ENCODE measurements at regions not wholly inside any gene's neighbourhood (a gene's known extent, or its start where the extent isn't known, plus 50 kb on each side); places are given as distances from the start of the nearest gene placed in this dataset.

DNA sequence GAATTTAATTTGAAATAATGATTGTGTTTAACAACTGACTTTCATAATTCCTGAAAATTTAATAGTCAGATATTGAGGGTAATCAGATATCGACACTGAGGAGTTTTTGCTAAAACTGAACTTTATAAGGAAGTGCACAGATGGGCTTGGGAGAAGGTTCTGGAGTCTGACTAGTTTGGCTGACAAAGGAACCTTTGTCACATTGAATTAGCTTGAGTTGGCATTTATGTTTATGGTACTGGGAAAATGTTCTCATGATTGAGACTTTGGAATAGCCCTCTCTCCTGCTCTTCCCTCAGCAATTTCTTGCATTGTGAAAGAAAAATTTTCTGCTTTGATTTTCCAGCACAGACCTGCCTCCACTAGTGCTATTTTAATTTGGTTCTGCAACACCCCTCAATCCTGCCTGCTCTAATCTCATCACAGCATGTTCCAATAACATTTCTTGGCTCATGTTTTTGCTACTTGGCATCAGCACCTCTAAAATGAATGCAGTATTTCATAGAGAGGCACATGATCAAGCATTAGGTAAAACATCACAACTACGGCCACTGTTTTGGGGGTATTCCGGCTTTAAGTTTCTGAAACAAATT is 133.9 kb upstream of the FSHR start (continued):
- TF ChIP-seq EED (IDR thresholded peaks at IDR 0.05; ENCODE audit: low read depth) (no peak), MTA2 (IDR thresholded peaks at IDR 0.05; ENCODE audit: low read depth) (no peak), TAF1 (IDR thresholded peaks at IDR 0.05; ENCODE audit: borderline replicate concordance, low read depth, low read length) (no peak)

DNA sequence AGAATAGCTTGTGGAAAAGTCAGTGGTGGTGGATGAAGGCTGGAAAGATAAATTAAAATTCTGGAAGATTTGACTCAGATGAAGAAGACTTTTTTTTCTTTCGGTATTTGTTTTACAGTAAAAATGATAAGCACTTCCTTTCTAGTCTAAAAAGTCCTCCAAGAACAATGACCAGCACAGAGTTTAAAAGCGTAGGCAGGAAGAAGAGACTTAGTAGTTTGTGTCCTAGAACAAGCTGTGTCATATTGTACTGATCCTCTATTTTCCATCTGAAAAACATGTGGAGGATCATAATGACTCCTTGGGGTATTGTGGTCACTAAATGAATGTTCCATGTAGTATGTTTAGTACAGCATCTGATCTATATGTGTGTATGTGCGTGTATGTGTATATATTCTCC is 132.4 kb upstream of the FSHR start:
- Histone ChIP-seq H3K79me2 (ENCODE audit: control insufficient read depth, insufficient read depth, low read length) (no peaks in the 10 kb centered on the region), H3K36me3 (ENCODE audit: control insufficient read depth in 2 of 2, insufficient read depth in 2 of 2, low read length in 1 of 2) (no peaks in the 10 kb centered on the region), H4K20me1 (ENCODE audit: control insufficient read depth, insufficient read depth) (no peaks in the 10 kb centered on the region), H3K27me3 (replicated peaks in 1 of 2; ENCODE audit: control insufficient read depth in 2 of 2, insufficient read depth in 2 of 2, low read length in 1 of 2) (no peaks in the 10 kb centered on the region), H3K9ac (ENCODE audit: control insufficient read depth, insufficient read depth, low read length) (no peak overlapping the region), H3K9me3 (replicated peaks; ENCODE audit: control insufficient read depth, insufficient read depth, low read length) (no peaks in the 10 kb centered on the region), H3K4me2 (ENCODE audit: control insufficient read depth, insufficient read depth) (no peak overlapping the region), H3K27ac (ENCODE audit: control insufficient read depth, insufficient read depth) (no peak overlapping the region), H3K4me3 (no peak overlapping the region), H2AFZ (ENCODE audit: control insufficient read depth, low read depth, low read length) (no peak overlapping the region), H3K4me1 (ENCODE audit: control insufficient read depth, insufficient read depth, low read length) (no peaks in the 10 kb centered on the region)
- 27% methylated on average over 3 of the region's 3 CpGs for WGBS (ENCODE audit: insufficient coverage, insufficient replicate concordance, low lambda C conversion rate, missing lambda C conversion rate)
- TF ChIP-seq RUNX3 (IDR thresholded peaks at IDR 0.05; ENCODE audit: low read length) (no peak), BRCA1 (IDR thresholded peaks at IDR 0.05; ENCODE audit: low read depth, low read length) (no peak), ATF3 (IDR thresholded peaks at IDR 0.05; ENCODE audit: borderline replicate concordance, extremely low read depth, low read depth, low read length) (no peak), GABPA (IDR thresholded peaks at IDR 0.05; ENCODE audit: low read depth) (no peak), LARP7 (IDR thresholded peaks at IDR 0.05) (no peak), DPF2 (IDR thresholded peaks at IDR 0.05) (no peak), JUND (IDR thresholded peaks at IDR 0.05; ENCODE audit: low read depth, low read length) (no peak), ZBTB11 (CRISPR knock-in tag; IDR thresholded peaks at IDR 0.05) (no peak), RELB (IDR thresholded peaks at IDR 0.05; ENCODE audit: low read depth) (no peak), MEF2A (IDR thresholded peaks at IDR 0.05; ENCODE audit: insufficient read depth, low read depth, low read length) (no peak), CREB1 (IDR thresholded peaks at IDR 0.05; ENCODE audit: low read depth) (no peak), JUNB (IDR thresholded peaks at IDR 0.05) (no peak), KDM1A (IDR thresholded peaks at IDR 0.05; ENCODE audit: borderline replicate concordance) (no peak), SUZ12 (IDR thresholded peaks at IDR 0.05; ENCODE audit: unreplicated experiment) (no peak)
- in situ Hi-C loops (cut with MboI) (no loop called here), intact Hi-C loops (cut with micrococcal nuclease; ENCODE audit: unreplicated experiment) (no loop called here)
- DNase-seq (ENCODE audit: low read depth, low spot score), result no peak
- ATAC-seq, result no peak
- ChIA-PET RAD21 (ENCODE audit: unreplicated experiment) (no interaction called here), SMC1A (ENCODE audit: uncharacterized antibody, unreplicated experiment) (no interaction called here), CTCF (no interaction called here), POLR2A (no interaction called here)
- no TSS peak for BruUV-seq (replicated peaks)
- no peak for FAIRE-seq
